H1 (cell line): ENCODE measurements at regions not wholly inside any gene's neighbourhood (a gene's known extent, or its start where the extent isn't known, plus 50 kb on each side); places are given as distances from the start of the nearest gene placed in this dataset.

Source experiments
- BACH1 ChIP-seq: IDR thresholded peaks from 2 replicates; pipeline ENCODE4 v1.6.1; 2012; ENCODE audit warnings: low read length, improper control_type of control experiment
- CBX5 ChIP-seq: fragments of 300-800, 300-1000 bp; sonication (generic); IDR thresholded peaks from 2 replicates; pipeline ENCODE4 v1.7.1; 2016; ENCODE audit warnings: antibody characterized with exemption, low read length, low read depth
- CREB1 ChIP-seq: IDR thresholded peaks from 2 replicates; pipeline ENCODE4 v1.6.1; 2012; ENCODE audit warnings: inconsistent platforms
- NANOG ChIP-seq: IDR thresholded peaks from 2 replicates; pipeline ENCODE4 v1.6.1; 2011; ENCODE audit warnings: low read length, low read depth, mild to moderate bottlenecking, inconsistent platforms; ENCODE audit not compliant: insufficient read depth, poor library complexity, severe bottlenecking

- no peak for TF ChIP-seq NANOG
- TF ChIP-seq BACH1, result no peak
- TF ChIP-seq CREB1, result no peak
- no peak for TF ChIP-seq CBX5
- TF ChIP-seq, all 59 proteins: peak for 0
These were observed 308.8 kb upstream of the ADAMTS16 start (continued) for GRCh38 chr5:4831325-4831724.
